HS-5 (cell line): ENCODE measurements at regions not wholly inside any gene's neighbourhood (a gene's known extent, or its start where the extent isn't known, plus 50 kb on each side); places are given as distances from the start of the nearest gene placed in this dataset.
"Not testable (repeated sequence)": the region's sequence is repeated elsewhere in the genome, so short reads cannot be mapped to it uniquely, and the experiment has no call there.

Experiments used
- DNase-seq: peaks from one replicate; pipeline ENCODE4 v3.0.0-alpha.2; 2012; ENCODE audit warnings: low read depth

GRCh38 chrX:4059893-4060292, 346.4 kb upstream of the PRKX start:
- no peak for DNase-seq

GRCh38 chrX:4043951-4044350, 330.5 kb upstream of the PRKX start:
- no peak for DNase-seq

- DNase-seq, result no peak
Measured at GRCh38 chrX:4035874-4036273, 322.4 kb upstream of the PRKX start.

GRCh38 chrX:4028151-4028550, 314.7 kb upstream of the PRKX start:
- no peak for DNase-seq

- no peak for DNase-seq
Measured at GRCh38 chrX:4005281-4005680, 291.8 kb upstream of the PRKX start.

- no peak for DNase-seq
Measured at GRCh38 chrX:4004822-4005221, 291.4 kb upstream of the PRKX start.

- no peak for DNase-seq
Measured at GRCh38 chrX:3994315-3994714, 280.9 kb upstream of the PRKX start.

GRCh38 chrX:3990569-3990968, 277.1 kb upstream of the PRKX start:
- DNase-seq, result no peak

GRCh38 chrX:3972104-3972858, 258.8 kb upstream of the PRKX start:
- not testable (repeated sequence) for DNase-seq

GRCh38 chrX:3968749-3969148, 255.3 kb upstream of the PRKX start:
- DNase-seq, result no peak

GRCh38 chrX:3963980-3964379, 250.5 kb upstream of the PRKX start:
- no peak for DNase-seq

- no peak for DNase-seq
Measured at GRCh38 chrX:3962511-3963311, 249.3 kb upstream of the PRKX start.

GRCh38 chrX:3960952-3961351, 247.5 kb upstream of the PRKX start:
- no peak for DNase-seq

GRCh38 chrX:3951859-3952258, 238.4 kb upstream of the PRKX start:
- no peak for DNase-seq

GRCh38 chrX:3950373-3950772, 236.9 kb upstream of the PRKX start:
- no peak for DNase-seq

- no peak for DNase-seq
Measured at GRCh38 chrX:3943965-3944364, 230.5 kb upstream of the PRKX start.

GRCh38 chrX:3940000-3940610, 226.7 kb upstream of the PRKX start:
- no peak for DNase-seq

- no peak for DNase-seq
Measured at GRCh38 chrX:3938587-3938986, 225.1 kb upstream of the PRKX start.

- not testable (repeated sequence) for DNase-seq
Measured at GRCh38 chrX:3935196-3935595, 221.7 kb upstream of the PRKX start.

GRCh38 chrX:3920424-3921017, 207.1 kb upstream of the PRKX start:
- not testable (repeated sequence) for DNase-seq

- DNase-seq, result not testable (repeated sequence)
Measured at GRCh38 chrX:3919668-3920423, 206.4 kb upstream of the PRKX start.

- DNase-seq, result not testable (repeated sequence)
Measured at GRCh38 chrX:3914813-3915212, 201.4 kb upstream of the PRKX start.
